ENCODE measurements at regions not wholly inside any gene's neighbourhood (a gene's known extent, or its start where the extent isn't known, plus 50 kb on each side); places are given as distances from the start of the nearest gene placed in this dataset.

- TF ChIP-seq MXI1 (IDR thresholded peaks at IDR 0.05; ENCODE audit: borderline replicate concordance, low read depth, low read length) = no peak
- no peak for TF ChIP-seq CTCF (conservative IDR thresholded peaks at IDR 0.05; ENCODE audit: low read depth, low read length)
Measured at GRCh38 chr17:33640629-33641028, 347.5 kb upstream of the ASIC2 start.

All from IMR-90 (cell line).